Keratinocyte (primary cell): ENCODE measurements at regions not wholly inside any gene's neighbourhood (a gene's known extent, or its start where the extent isn't known, plus 50 kb on each side); places are given as distances from the start of the nearest gene placed in this dataset.

Source experiments
- DNase-seq: peaks from one replicate; pipeline ENCODE4 v3.0.0-alpha.2; 2011; ENCODE audit warnings: low read depth, missing footprints, low spot score
- FAIRE-seq: peaks from 2 replicates; lab custom pipeline; 2011; peaks lifted over from hg19 to GRCh38; lab: Jason Lieb, UNC
- H2AFZ ChIP-seq: 2 replicates; pipeline ENCODE4 v1.6.0; 2012; ENCODE audit warnings: low read length, control low read depth, inconsistent platforms; ENCODE audit not compliant: control insufficient read depth
- H3K27ac ChIP-seq: 2 replicates; pipeline ENCODE4 v1.5.1; 2011; ENCODE audit warnings: low read length; ENCODE audit not compliant: control insufficient read depth, insufficient read depth
- H3K27me3 ChIP-seq: 3 replicates; pipeline ENCODE4 v1.6.0; 2011; ENCODE audit warnings: low read length; ENCODE audit not compliant: control insufficient read depth, insufficient read depth; ENCODE audit errors: extremely low read depth
- H3K36me3 ChIP-seq, 2 experiments: 2 replicates in 1 of 2; 3 replicates in 1 of 2; pipeline ENCODE4 v1.5.1; 2011; ENCODE audit warnings: low read length in 2 of 2, mild to moderate bottlenecking in 1 of 2; ENCODE audit not compliant: control insufficient read depth in 2 of 2, insufficient read depth in 2 of 2; ENCODE audit errors: extremely low read depth in 1 of 2
- H3K4me1 ChIP-seq: 3 replicates; pipeline ENCODE4 v1.5.1; 2011; ENCODE audit warnings: low read length; ENCODE audit not compliant: control insufficient read depth, insufficient read depth; ENCODE audit errors: extremely low read depth
- H3K4me2 ChIP-seq: 3 replicates; pipeline ENCODE4 v1.6.0; 2011; ENCODE audit warnings: low read depth, low read length; ENCODE audit not compliant: control insufficient read depth, insufficient read depth; ENCODE audit errors: extremely low read depth
- H3K4me3 ChIP-seq, 3 experiments: fragments of 200-600 bp in 1 of 3; sonication (generic) in 1 of 3; 2 replicates in 2 of 3; 3 replicates in 1 of 3; pipeline ENCODE4 v1.5.1; 2011 to 2016; ENCODE audit warnings: low read length in 3 of 3, mild to moderate bottlenecking in 3 of 3, control low read depth in 2 of 3, inconsistent platforms in 1 of 3, low read depth in 1 of 3, mixed read lengths in 1 of 3, mixed run types in 1 of 3, moderate library complexity in 1 of 3; ENCODE audit not compliant: control insufficient read depth in 2 of 3, insufficient read depth in 2 of 3; ENCODE audit errors: extremely low read depth in 1 of 3
- H3K79me2 ChIP-seq: 2 replicates; pipeline ENCODE4 v1.6.0; 2012; ENCODE audit warnings: low read length; ENCODE audit not compliant: control insufficient read depth, insufficient read depth
- H3K9ac ChIP-seq: 3 replicates; pipeline ENCODE4 v1.6.0; 2011; ENCODE audit warnings: low read length; ENCODE audit not compliant: control insufficient read depth, insufficient read depth; ENCODE audit errors: extremely low read depth
- H3K9me1 ChIP-seq: 3 replicates; pipeline ENCODE4 v1.6.0; 2011; ENCODE audit warnings: low read length; ENCODE audit not compliant: control insufficient read depth, insufficient read depth; ENCODE audit errors: extremely low read depth
- H3K9me3 ChIP-seq: 2 replicates; pipeline ENCODE4 v1.5.1; 2012; ENCODE audit warnings: low read depth, low read length; ENCODE audit not compliant: control insufficient read depth
- H4K20me1 ChIP-seq: 3 replicates; pipeline ENCODE4 v1.6.0; 2011; ENCODE audit warnings: low read length; ENCODE audit not compliant: control insufficient read depth, insufficient read depth; ENCODE audit errors: extremely low read depth
- EZH2 ChIP-seq: IDR thresholded peaks from one replicate; pipeline ENCODE4 v1.6.1; 2012; ENCODE audit warnings: inconsistent platforms, mild to moderate bottlenecking, low read length, moderate library complexity
- dilution Hi-C: fragments of 300-500 bp; cut with MboI; formaldehyde crosslinking; loops from one replicate; pipeline ENCODE4 v1.7.0; 2020; ENCODE audit warnings: low sequenced_read_pairs; ENCODE audit not compliant: extremely low pct_ligation_motif_present
- TF ChIP-seq, protein P1 (sequence below), 3 experiments: IDR thresholded peaks in 1 of 3; conservative IDR thresholded peaks in 1 of 3; optimal IDR thresholded peaks in 1 of 3; 2 replicates in 2 of 3; 3 replicates in 1 of 3; pipeline versions ENCODE3 to v1.5.1; 2011; ENCODE audit warnings: low read length in 3 of 3, mild to moderate bottlenecking in 3 of 3, moderate library complexity in 2 of 3, control low read depth in 1 of 3, inconsistent platforms in 1 of 3; ENCODE audit not compliant: insufficient read depth in 2 of 3; ENCODE audit errors: extremely low read depth in 1 of 3

DNA sequence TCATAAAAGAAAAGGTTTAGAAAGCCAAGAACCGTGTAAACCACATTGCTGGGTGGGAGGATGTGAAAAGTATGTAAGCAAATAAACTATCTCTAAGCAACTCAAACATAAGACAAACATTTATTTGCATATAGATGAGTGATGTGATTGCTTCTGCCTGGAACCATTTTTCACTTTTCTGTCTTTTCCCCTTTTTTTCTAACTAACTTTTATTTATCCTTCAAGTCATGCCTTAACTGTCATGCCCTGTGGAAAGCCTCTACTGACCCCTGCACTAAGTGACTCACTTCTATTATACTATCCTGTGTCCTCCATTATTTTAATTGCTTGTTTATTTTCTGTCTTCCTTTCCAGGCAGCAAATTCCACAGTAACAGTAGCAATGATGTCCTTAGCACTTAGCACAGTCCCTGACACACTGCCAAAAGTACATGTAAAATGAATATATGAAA is 87.5 kb upstream of the CTAGE1 start:
- no peaks in the 10 kb centered on the region for H3K27me3 ChIP-seq

DNA sequence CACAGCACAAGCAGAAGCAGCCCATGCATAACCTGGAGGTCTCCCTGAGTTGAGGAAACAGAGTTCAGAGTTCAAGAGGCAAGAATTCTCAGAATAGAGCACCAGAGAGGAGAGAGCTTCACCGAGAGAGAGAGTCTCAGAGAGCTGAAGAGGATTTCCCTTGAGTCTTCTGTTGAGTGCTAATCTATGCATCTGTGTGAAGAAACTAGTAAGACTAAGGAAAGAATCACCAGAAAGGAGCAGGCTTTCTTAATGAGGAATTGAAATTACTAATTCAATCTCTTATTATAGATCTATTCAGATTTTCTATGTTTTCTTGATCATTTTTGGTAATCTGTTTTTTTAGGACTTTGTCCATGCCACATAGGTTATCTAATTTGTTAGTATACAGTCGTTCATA is 89.3 kb upstream of the CTAGE1 start:
- H3K9me1 ChIP-seq = no peaks in the 10 kb centered on the region
- FAIRE-seq = no peak
- no peaks in the 10 kb centered on the region for H3K9me3 ChIP-seq
- H4K20me1 ChIP-seq = no peaks in the 10 kb centered on the region
- no peaks in the 10 kb centered on the region for H3K36me3 ChIP-seq
- peaks cover 8% of the 10 kb centered on the region for H3K4me1 ChIP-seq
- no peak for TF ChIP-seq EZH2
- TF ChIP-seq, protein P1, sequence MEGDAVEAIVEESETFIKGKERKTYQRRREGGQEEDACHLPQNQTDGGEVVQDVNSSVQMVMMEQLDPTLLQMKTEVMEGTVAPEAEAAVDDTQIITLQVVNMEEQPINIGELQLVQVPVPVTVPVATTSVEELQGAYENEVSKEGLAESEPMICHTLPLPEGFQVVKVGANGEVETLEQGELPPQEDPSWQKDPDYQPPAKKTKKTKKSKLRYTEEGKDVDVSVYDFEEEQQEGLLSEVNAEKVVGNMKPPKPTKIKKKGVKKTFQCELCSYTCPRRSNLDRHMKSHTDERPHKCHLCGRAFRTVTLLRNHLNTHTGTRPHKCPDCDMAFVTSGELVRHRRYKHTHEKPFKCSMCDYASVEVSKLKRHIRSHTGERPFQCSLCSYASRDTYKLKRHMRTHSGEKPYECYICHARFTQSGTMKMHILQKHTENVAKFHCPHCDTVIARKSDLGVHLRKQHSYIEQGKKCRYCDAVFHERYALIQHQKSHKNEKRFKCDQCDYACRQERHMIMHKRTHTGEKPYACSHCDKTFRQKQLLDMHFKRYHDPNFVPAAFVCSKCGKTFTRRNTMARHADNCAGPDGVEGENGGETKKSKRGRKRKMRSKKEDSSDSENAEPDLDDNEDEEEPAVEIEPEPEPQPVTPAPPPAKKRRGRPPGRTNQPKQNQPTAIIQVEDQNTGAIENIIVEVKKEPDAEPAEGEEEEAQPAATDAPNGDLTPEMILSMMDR (optimal IDR thresholded peaks at IDR 0.05 in 1 of 3, IDR thresholded peaks at IDR 0.05 in 1 of 3, conservative IDR thresholded peaks at IDR 0.05 in 1 of 3; ENCODE audit: extremely low read depth in 1 of 3, insufficient read depth in 2 of 3, low read length in 3 of 3) = no peak
- no peaks in the 10 kb centered on the region for H3K79me2 ChIP-seq
- H3K4me3 ChIP-seq = no peak overlapping the region
- no peak for DNase-seq
- H2AFZ ChIP-seq = no peak overlapping the region
- dilution Hi-C loops = no loop called here
- H3K4me2 ChIP-seq = no peak overlapping the region
- H3K9ac ChIP-seq = no peak overlapping the region
- no peaks in the 10 kb centered on the region for H3K27me3 ChIP-seq
- H3K27ac ChIP-seq = no peak overlapping the region

More for the DNA sequence above, 87.5 kb upstream of the CTAGE1 start:
- Histone ChIP-seq H2AFZ (no peak overlapping the region), H3K36me3 (no peaks in the 10 kb centered on the region), H3K79me2 (no peaks in the 10 kb centered on the region), H3K27ac (no peak overlapping the region), H3K4me2 (no peak overlapping the region), H3K9me3 (no peaks in the 10 kb centered on the region), H4K20me1 (no peaks in the 10 kb centered on the region), H3K4me3 (no peak overlapping the region), H3K9ac (no peak overlapping the region), H3K4me1 (peaks cover 8% of the 10 kb centered on the region), H3K9me1 (no peaks in the 10 kb centered on the region)
- FAIRE-seq (peak; percentile 17), DNase-seq (no peak)
- dilution Hi-C loops = no loop called here
- TF ChIP-seq, protein P1 (optimal IDR thresholded peaks at IDR 0.05 in 1 of 3, IDR thresholded peaks at IDR 0.05 in 1 of 3, conservative IDR thresholded peaks at IDR 0.05 in 1 of 3; ENCODE audit: extremely low read depth in 1 of 3, insufficient read depth in 2 of 3, low read length in 3 of 3) = no peak
- TF ChIP-seq EZH2 = no peak
